PFSK-1 (cell line): ENCODE measurements at regions not wholly inside any gene's neighbourhood (a gene's known extent, or its start where the extent isn't known, plus 50 kb on each side); places are given as distances from the start of the nearest gene placed in this dataset.

Source experiments
- FOXP2 ChIP-seq: optimal IDR thresholded peaks from 2 replicates; pipeline ENCODE3; 2011; ENCODE audit warnings: borderline replicate concordance, control low read depth, inconsistent platforms; ENCODE audit not compliant: insufficient read depth; ENCODE audit errors: extremely low read length, extremely low read depth
- POLR2AphosphoS5 ChIP-seq: IDR thresholded peaks from 2 replicates; pipeline ENCODE4 v1.6.1; 2012; ENCODE audit warnings: low read depth, mild to moderate bottlenecking, control low read depth, low read length, moderate library complexity
- REST ChIP-seq, 2 experiments: IDR thresholded peaks; 2 replicates each; pipeline versions ENCODE4 v1.6.1 to v1.8.0; 2011 to 2012; ENCODE audit warnings: low read depth in 2 of 2, low read length in 2 of 2, control low read depth in 1 of 2, inconsistent platforms in 1 of 2, mild to moderate bottlenecking in 1 of 2, moderate library complexity in 1 of 2; ENCODE audit not compliant: insufficient read depth in 1 of 2
- SIN3A ChIP-seq: IDR thresholded peaks from 2 replicates; pipeline ENCODE4 v1.6.1; 2012; ENCODE audit warnings: mild to moderate bottlenecking, low read length, moderate library complexity, borderline replicate concordance; ENCODE audit not compliant: insufficient read depth
- TAF1 ChIP-seq: IDR thresholded peaks from 2 replicates; pipeline ENCODE4 v1.6.1; 2012; ENCODE audit warnings: low read length, control low read depth, borderline replicate concordance; ENCODE audit not compliant: insufficient read depth

- no peak for TF ChIP-seq FOXP2
- TF ChIP-seq REST (IDR thresholded peaks at IDR 0.05; ENCODE audit: insufficient read depth in 1 of 2, low read depth in 2 of 2, low read length in 2 of 2): no peak
- TF ChIP-seq SIN3A: no peak
- no peak for TF ChIP-seq TAF1
- no peak for TF ChIP-seq POLR2AphosphoS5
Observed at GRCh38 chr16:9680019-9680655, 502.1 kb downstream of the GRIN2A start.

- TF ChIP-seq POLR2AphosphoS5 (no peak), FOXP2 (no peak), TAF1 (no peak), SIN3A (no peak), REST (IDR thresholded peaks at IDR 0.05; ENCODE audit: insufficient read depth in 1 of 2, low read depth in 2 of 2, low read length in 2 of 2) (no peak)
Observed at GRCh38 chr16:9680968-9681367, 501.3 kb downstream of the GRIN2A start.

- no peak for TF ChIP-seq TAF1
- no peak for TF ChIP-seq POLR2AphosphoS5
- TF ChIP-seq FOXP2: no peak
- TF ChIP-seq REST (IDR thresholded peaks at IDR 0.05; ENCODE audit: insufficient read depth in 1 of 2, low read depth in 2 of 2, low read length in 2 of 2): no peak
- TF ChIP-seq SIN3A: no peak
Observed at GRCh38 chr16:9681508-9681907, 500.7 kb downstream of the GRIN2A start.

GRCh38 chr16:9682320-9682719 lies 499.9 kb downstream of the GRIN2A start:
- no peak for TF ChIP-seq REST (IDR thresholded peaks at IDR 0.05; ENCODE audit: insufficient read depth in 1 of 2, low read depth in 2 of 2, low read length in 2 of 2)
- no peak for TF ChIP-seq TAF1
- TF ChIP-seq FOXP2: no peak
- no peak for TF ChIP-seq POLR2AphosphoS5
- no peak for TF ChIP-seq SIN3A

- TF ChIP-seq TAF1: no peak
- TF ChIP-seq SIN3A: no peak
- TF ChIP-seq REST (IDR thresholded peaks at IDR 0.05; ENCODE audit: insufficient read depth in 1 of 2, low read depth in 2 of 2, low read length in 2 of 2): no peak
Observed at GRCh38 chr16:9683677-9684076, 498.6 kb downstream of the GRIN2A start.
